ENCODE measurements at regions not wholly inside any gene's neighbourhood (a gene's known extent, or its start where the extent isn't known, plus 50 kb on each side); places are given as distances from the start of the nearest gene placed in this dataset.
"Not testable (repeated sequence)": the region's sequence is repeated elsewhere in the genome, so short reads cannot be mapped to it uniquely, and the experiment has no call there.

DNA sequence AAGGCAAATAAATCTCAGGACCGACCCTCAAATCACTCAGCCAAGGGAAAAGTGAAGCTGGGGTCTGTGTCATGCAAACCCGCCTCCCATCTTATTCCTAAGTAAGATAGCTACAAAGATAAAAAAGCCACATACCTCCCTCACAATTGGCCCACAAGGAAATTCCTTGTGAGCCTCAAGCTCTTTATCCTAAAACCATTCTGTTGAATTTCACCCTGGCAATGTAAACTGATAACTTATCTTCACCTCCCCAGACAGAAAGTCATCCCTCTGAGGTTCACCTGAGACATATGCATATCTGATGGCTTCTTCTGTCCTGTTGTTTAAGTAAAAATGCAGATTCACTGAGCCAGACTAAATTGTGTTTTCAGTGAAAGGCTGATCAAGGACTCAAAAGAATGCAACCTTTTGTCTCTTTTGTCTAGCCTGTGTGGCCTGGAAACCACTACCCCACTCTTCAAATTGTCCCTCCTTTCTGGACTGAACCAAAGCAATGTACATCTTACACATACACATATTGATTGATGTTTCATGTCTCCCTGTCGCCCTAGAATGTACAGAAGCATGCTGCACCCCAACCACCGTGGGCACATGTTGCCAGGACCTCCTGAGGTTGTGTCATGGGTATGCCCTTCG lies 91.3 kb downstream of the MFAP3L start:
- no peak for DNase-seq

DNA sequence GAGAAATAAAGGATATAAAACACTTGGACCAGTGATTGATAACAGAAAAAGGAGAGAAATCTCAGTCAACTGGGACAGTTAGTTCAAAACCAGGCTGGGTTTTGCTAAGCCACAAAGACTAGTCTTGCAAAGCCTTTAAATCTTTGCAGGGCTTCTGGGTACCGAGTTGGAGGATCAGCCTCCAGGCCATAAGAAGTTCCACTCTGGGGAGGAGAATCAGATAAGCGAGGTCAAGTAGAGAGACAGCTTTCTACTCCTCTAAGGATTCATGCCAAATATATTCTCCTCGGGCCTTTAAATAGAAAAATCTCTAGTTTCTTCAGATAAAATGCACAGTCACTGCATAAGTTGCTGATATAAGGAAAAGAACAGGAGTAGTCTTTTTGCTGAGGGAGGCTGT lies 92.7 kb downstream of the MFAP3L start:
- DNase-seq = no peak

DNA sequence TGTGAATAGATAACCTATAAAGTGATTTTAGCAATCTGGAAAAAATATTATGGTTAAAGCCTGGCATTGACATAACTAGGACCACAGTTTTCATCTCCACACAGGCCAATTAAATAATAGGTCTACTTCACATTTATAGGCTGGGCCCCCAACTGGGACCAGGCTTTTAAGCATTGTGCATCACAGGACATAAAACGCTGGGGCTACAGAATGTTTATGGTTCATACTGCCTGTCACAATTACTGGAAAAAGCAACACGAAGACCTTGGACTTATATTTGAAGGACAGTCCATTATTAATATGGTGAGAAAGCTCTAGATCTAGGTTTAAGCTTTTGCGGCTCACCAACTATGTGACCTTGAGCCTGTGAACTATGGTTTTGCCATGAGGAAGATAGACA lies 94.2 kb downstream of the MFAP3L start:
- peak; percentile 90 for DNase-seq

DNA sequence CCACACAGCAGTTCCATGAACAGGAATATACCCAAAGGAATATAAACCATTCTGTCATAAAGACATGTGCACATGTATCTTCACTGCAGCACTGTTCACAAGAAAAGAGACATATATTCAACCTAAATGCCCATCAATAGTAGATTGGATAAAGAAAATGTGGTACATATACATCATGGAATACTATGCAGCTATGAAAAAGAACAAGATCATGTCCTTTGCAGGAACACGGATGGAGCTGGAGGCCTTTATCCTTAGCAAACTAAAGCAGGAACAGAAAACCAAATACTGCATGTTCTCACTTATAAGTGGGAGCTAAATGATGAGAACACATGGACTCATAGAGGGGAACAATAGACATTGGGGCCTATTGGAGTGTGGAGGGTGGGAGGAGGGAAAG lies 95.4 kb downstream of the MFAP3L start:
- not testable (repeated sequence) for DNase-seq

DNA sequence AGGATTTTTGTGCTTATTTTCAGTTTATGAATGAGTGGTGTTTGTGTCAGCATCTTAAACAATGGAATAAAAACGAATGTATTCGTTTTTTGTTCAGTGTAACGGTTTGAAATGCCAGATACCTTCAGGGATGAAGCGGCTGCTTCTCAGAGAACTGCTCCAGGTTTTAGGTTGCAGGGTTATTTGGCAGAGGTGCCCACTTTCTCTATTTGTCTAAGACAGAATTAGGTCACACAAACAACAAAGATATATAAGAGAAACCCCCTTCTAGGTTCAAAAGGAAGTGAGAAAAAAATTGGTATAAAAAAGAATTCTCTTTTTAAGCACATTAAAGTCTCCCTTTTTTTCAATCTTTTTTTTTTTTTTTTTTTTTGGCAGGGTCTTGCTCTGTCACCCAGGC lies 98.9 kb downstream of the MFAP3L start:
- DNase-seq = no peak

DNA sequence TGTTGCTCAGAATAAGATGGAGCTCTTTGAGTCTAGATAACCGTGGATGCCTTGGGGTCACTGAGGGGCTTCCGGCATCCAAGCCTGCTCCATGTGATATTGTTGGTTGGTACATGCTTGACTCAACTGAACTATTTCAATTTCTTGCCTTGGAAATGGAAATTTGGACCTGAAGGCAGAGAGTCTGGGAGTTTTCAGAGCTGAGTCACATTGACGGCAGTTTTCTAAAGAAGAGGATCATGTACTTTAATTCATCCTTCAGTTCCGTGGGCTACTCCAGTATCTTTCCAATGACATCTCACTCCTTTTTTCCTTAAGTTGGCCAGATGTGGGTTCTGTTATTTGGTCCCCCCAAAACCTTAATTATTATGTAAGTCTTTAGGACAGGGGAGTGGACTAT lies 100.5 kb downstream of the MFAP3L start:
- no peak for DNase-seq

DNA sequence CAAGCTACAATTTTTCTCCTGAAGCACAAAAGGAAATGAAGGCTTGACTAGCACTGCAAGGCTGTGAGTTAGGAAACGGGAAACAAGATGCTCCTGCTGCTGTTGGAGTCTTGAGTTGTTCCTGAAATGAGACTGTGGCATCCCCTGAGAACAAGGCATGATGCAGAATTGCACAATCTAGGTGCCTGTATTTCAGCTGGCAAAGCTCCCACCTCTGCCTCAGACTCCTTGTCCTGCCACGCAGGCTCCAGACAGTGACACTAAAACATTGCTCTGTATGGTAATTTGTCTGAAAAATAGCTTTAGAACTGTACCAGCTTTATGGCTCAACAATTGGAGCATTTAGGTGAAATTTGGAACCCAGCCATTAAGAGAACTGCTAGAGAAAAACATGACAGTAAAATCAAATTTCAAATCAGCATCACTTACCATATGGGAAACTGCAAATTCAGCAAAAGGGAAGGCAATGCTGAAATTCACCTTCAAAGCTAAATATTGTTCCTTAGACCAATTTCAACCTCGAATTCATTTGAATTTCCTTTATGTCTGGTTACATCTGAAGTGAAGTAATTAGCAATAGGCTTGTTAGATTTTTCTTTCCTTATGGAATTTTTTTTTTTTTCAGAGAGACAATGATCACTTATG lies 103.4 kb downstream of the MFAP3L start:
- DNase-seq = no peak

DNA sequence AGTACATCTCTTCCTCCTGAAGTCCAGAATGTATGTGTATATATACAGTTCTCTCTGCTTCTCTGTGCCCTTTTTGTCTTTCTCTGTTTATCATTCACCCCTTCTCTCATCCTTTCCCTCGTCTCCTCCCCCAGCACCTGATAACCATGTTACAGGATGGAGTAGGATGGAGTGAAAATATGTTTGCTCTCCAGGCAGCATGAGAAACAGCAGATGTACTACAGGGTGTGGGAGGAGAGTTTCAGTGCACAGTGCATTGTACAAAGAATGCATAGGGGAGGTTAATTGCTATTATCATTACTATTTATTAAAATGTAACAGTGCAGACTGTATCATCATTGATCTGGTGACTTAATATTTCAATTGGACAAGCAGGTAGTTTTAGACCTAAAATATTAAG lies 104.5 kb downstream of the MFAP3L start:
- no peak for DNase-seq

DNA sequence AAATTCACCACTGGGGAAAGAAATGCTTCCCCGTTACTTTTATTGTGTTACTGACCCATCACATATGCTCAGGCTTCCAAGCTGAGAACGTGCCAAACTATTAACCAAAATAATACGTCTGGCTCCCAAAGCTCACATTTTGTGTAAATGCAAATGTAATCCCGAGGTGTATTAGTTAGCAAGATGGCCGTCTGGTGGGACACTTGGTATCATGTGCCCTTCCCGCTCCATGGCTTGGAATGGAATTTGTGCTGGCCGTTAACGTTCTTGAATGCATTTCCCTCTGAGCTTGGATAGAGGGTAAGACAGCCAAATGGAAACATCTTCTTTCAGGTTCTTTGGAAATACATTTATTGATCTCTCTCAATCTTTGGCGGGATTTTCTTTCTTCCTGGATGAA lies 105.0 kb downstream of the MFAP3L start:
- no peak for DNase-seq

DNA sequence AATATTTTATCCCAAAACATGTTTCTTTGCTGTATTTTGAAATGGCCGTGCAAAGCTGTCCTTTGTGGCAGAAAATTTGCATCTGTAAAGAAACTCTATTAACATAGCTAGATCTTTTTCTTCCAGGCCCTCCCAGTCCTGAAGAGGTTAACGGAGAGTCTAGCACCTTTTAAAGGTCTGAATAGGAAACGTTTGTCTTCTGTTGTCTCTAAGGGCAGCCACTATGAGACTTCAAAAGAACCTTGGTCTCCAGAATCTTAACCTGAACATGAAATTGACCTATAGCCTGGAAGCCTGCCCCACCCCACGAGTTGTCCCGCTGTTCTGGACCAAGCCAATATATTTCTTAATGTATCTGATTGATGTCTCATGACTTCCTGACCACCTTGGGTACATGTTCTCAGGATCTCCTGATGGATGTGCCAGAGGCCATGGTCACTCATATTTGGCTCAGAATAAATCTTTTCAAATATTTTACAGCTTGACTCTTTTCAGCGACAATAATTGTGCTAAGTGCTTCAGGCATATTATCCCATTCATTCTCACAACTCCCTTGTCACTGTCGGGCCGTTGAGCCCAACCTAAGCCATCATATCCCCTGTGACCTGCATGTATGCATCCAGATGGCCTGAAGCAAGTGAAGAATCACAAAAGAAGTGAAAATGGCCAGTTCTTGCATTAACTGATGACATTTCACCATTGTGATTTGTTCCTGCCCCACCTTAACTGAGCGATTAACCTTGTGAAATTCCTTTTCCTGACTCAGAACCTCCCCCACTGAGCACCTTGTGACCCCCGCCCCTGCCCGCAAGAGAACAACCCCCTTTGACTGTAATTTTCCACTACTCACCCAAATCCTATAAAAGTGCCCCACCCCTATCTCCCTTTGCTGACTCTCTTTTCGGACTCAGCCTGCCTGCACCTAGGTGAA lies 106.7 kb downstream of the MFAP3L start:
- DNase-seq = not testable (repeated sequence)

DNA sequence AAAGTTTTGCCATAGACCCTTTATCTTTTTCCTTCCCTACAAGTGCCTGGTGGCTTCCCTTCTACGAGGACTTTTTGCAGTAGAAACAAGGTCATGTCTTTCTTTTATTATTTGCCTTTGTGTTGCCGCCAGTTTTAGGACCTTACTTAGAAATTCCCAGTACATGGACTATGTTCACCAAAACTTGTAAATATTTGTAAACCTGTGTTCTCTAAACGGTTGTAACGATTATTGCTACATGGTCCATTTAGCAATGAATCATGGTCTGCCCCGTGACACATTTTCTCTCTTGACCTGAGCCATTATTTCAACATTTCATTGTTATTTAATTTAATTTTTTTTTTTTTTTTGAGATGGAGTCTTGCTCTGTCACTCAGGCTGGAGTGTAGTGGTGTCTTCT lies 110.7 kb downstream of the MFAP3L start:
- no peak for DNase-seq

DNA sequence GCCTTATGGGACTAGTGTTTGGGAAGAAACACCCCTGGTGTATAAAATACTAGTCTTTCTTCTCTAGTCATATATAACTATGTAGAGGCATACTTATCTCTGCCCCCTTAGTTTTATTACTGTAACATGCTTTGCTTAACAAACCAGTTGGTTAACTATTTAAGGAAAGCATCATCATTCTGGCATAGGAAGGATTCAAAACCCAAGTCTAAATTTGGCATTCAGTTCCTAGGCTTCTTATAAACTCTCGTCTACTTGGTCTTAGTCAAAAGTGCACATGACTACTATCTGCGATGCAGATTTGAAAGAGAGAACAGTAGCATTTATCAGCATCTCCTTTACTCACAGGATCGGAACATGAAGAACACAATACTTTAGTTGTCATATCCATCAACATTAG lies 111.3 kb downstream of the MFAP3L start:
- DNase-seq = no peak

DNA sequence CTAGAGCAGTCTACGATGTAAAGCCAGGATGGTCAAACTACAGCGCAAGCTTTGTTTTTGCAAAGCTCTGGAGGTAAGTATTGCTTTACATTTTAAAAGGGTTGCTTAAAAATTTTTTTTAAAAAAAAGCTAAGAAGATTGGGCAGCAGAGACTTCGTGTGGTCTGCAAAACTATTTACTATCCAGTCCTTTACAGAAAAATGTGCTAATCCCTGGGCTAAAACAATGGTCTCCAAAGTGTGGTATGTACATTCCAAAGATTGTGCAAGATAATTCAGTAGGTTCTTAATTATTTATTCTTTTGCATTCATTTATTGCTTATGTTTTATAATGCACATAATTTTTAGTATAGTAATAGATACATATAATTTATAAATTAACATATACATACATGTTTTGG lies 113.2 kb downstream of the MFAP3L start:
- DNase-seq = no peak

DNA sequence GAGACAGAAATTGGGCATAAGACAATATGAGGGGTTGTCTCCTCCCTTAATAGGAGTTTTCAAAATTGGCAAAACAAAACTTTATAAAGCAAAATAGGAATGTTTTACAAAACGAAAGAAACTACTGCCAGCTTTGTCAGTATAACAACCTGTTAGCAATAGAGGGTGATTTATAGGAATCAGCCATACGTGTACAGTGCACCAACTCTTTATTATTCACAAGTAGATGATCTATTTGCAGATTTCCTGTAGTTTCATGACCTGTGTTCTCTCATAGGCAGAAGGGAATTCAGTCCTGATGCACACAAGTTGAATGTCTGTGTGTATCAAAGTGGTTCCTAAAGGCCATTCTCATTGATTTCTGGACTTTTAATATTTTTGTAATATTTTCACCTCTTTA lies 116.3 kb downstream of the MFAP3L start:
- no peak for DNase-seq

DNA sequence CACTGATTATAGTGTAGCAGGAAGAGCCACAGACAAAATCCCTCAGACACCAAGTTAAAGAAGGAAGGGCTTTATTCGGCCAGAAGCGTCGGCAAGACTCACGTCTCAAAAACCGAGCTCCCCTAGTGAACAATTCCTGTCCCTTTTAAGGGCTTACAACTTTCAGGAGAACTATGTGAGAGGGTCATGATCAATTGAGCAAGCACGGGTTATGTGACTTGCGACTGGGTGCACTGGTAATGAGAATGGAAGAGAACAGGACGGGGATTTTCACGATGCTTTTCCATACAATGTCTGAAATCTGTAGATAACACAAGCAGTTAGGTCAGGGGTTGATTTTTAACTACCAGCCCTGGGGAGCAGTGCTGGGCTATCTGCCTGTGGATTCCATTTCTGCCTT lies 116.7 kb downstream of the MFAP3L start:
- DNase-seq = no peak

DNA sequence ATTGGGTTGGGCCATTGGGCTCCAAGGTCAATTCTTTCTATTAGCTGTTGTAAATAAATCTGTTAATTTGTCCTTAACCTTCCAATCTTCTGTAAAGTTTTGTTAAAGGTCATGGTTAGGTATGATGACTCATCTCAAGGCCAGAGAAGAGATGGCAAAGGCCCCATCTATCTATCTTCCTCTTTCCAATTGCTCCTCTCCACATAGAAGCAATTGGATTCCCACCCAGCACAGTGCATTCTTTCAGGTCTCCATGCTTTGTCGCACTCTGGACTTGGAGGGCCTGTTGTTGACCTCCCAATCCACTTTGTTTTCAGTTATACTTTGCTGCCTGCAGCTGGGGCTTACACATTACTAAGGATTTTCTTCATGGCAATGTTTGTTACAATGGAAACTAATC lies 118.5 kb downstream of the MFAP3L start:
- no peak for DNase-seq

DNA sequence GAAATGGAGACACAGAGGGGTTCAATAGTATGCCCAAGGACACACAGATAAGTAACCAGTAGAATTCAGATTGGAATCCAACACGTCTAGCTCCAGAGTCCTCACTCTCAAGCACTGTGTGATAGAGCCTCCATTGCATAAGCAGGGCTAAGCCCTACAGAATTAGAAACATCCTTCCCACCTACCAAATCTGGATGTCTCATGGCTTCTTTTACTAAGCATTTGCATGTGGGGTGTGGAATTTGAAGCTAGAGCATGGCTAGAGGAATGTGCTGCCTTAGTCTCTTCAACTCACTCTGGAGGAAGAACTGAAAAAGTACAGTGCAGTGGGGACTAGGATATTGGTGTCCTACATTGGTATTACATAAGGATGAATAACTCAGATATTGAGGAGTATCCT lies 119.4 kb downstream of the MFAP3L start:
- DNase-seq = no peak

DNA sequence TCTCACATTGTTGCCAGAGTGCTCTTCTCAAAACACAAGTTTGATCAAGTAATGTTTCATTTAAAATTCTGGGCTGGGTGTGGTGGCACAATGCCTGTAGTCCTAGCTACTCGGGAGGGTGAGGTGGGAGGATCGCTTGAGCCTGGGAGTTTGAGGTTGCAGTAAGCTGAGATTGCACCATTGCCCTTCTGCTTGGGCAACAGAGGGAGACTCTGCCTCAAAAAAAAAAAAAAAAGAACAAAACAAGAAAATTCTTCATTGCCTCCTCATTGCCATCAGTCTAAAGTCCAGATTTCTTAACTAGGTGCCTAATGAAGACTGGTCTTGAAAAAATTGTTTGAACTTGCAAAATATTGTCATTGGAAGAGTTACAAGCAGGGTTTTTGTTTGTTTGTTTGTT lies 120.1 kb downstream of the MFAP3L start:
- no peak for DNase-seq

DNA sequence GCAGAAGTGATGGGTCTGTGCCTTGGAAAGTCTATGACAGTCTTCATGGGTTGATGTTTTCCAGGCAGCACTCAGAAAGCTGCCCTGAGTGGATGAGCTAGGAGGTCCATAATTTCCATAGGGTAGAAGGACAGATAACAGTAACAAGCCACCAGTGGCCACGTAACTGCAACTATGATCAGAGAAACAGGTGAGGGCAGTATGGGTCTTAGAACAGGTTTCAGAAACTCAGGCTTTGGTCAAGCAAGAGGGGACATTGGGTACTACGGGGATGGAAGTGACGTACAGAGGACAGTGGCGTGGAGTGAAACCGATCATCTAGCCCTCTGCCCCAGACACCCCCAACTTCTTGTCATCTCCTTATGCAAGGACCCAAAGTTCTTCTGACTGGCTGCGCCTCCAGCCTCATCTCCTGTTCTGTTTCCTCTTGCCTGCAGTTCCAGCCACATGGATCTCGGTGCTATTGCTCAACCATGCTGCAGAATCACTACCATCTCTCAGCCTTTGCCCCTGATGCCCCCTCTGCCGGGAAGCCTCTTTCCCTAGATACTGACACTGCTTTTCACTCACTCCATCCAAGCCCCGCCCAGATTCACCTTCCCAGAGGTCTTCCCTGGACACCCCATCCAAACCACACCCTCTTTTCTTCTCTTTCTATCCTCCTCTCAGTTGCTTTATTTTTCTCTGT lies 123.4 kb downstream of the MFAP3L start:
- DNase-seq = no peak

DNA sequence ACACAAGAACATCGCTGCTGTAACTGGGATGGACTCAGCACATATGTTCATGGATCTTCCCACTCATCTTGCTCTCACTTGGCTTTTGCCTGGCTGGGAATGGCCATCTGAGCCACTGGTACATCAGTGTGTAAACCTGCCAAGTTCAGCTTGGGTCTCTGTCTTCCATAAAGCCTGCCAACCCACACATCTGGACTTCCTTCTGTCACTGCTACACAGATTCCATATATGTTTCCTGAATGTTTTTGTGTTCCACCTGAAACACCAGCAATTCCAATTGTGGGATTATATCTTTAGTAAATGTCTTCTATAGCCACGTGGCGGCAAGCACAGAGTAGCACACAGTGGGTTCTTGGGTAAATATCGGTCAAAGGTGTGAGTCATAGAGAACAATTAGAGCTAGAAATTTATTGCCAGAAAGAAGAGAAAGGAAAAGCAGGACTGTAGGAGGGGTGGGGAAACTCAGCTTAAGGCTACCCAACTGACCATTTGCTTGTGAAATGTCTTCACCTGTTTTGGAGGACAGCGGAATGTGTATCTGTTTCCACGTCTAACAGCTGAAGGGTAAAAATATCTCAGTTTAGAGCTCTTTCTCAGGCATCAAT lies 125.9 kb downstream of the MFAP3L start:
- no peak for DNase-seq

DNA sequence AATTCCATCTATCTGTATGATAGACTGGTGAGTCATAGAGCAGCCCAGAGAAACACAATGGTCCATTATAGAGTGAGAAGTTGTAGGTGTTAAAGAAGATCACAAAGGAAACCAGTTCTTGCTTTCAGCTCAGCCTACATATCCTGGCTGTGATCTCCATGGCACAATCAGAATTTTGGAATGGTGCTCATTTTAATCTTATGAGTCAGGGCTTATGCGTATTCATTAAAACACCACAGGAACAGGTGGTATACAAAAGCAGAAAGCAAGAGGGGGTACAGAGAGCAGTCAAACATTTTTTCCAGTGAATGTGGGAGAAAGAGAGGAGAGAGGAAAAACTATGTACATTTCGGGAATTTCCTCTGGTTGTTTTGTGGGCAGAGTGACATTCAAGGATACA lies 126.9 kb downstream of the MFAP3L start:
- no peak for DNase-seq

DNA sequence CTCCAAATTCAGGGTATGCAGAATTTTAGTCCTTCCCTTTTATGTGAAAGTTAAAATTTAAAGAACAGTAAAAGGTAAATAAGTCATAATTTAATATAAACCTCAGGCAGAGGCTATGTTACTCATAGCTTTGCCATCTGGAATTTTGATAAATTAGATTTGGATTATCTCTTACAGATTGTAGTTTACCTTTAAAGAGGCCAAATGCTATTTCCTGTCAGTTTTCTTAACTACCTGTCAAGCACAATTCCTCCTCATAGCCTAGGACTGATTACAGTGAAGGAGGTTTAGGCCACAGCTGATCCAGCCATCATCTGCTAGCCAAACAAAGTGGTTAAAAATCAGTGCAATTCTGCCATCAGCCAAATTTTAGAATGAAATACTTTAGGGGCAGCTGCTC lies 128.1 kb downstream of the MFAP3L start:
- DNase-seq = no peak

DNA sequence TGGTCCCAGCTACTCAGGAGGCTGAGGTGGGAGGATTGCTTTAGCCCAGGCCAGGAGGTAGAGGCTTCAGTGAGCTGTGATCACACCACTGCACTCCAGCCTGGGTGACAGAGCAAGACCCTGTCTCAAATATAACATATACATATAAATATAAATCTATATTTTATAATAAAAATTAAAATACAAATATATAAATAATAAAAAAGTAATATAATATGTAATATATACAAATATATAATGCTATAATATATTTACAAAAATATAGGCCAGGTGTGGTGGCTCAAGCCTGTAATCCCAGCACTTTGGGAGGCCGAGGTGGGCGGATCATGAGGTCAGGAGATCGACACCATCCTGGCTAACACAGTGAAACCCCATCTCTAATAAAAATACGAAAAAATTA lies 131.4 kb downstream of the MFAP3L start:
- not testable (repeated sequence) for DNase-seq
